ENCODE measurements at regions not wholly inside any gene's neighbourhood (a gene's known extent, or its start where the extent isn't known, plus 50 kb on each side); places are given as distances from the start of the nearest gene placed in this dataset.

- no peak for DNase-seq (ENCODE audit: low spot score)
Measured at GRCh38 chr6:139800837-139801236, 426.4 kb upstream of the CITED2 start.

DNA sequence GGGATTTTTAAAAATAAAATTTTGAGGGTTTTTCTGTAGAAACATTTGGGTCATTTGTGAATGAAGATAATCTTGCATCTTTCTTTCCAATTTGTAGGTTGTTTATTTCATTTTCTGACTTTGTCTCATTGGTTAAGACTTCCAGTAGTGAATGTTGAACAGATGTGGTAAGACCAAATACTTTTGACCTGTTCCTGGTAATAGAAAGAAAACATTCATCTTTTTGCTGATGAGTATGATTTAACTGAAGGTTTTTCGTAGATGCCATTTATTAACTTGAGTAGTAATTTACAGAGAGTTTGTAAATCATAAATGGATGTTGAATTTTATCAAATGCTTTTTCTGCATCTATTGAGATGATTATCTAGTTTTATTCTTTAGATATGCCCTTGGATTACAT is 416.1 kb upstream of the CITED2 start:
- DNase-seq (ENCODE audit: low spot score) = no peak

DNA sequence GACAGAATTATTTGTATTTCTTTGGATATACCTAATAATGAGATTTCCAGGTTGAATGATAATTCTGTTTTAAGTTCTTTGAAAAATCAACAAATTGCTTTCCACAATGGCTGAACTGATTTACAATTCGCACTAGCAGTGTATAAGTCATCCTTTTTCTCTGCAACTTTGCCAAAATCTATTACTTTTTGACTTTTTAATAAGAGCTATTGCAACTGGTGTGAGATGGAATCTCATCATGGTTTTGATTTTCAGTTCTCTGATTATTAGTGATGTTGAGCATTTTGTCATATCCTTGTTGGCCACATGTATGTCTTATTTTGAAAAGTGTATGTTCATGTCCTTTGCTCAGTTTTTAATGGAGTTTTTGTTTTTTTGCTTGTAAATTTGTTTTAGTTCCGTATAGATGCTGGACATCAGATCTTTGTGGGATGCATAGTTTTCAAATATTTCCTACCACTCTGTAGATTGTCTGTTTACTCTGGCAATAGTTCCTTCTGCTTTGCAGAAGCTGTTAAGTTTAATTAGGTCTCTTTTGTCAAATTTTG is 409.8 kb upstream of the CITED2 start:
- no peak for DNase-seq (ENCODE audit: low spot score)

DNA sequence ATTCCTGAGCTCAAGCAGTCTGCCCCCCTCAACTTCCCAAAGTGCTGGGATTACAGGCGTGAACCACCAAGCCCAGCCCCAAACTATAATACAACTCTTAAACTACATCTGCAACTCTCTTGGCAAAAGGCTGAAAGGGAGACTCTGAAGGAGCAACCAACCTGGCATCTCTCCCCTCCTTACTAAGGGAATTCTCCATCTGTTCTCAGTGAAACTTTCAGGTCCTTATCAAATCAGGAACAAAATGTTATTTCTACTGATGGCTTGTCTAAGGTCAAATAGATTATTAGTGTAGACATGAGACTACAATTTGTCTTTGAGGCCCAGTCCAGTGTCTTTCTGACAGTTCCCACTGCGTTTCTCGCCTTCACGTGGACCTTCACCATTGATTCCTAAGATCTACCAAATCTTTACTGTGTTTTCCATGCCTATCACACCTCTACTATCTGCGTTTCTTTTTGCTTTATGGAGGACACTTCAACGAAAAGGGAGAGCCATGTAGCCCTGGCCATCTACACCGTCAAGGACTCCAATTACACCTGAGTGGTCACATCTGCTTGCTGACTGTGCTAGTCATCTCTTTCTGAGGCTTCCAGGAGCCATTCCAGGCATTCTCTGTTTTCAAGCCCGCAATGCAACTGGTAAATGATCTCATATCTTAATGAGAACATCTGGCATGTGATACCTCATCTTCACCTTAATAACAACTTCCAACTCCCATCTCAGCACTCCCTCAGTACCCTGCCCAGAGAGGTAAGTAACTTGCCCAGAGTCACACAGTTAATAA is 405.7 kb upstream of the CITED2 start:
- DNase-seq (ENCODE audit: low spot score) = no peak

- no peak for DNase-seq (ENCODE audit: low spot score)
Measured at GRCh38 chr6:139778688-139779087, 404.2 kb upstream of the CITED2 start.

GRCh38 chr6:139778106-139778505 is 403.7 kb upstream of the CITED2 start:
- DNase-seq (ENCODE audit: low spot score) = no peak

DNA sequence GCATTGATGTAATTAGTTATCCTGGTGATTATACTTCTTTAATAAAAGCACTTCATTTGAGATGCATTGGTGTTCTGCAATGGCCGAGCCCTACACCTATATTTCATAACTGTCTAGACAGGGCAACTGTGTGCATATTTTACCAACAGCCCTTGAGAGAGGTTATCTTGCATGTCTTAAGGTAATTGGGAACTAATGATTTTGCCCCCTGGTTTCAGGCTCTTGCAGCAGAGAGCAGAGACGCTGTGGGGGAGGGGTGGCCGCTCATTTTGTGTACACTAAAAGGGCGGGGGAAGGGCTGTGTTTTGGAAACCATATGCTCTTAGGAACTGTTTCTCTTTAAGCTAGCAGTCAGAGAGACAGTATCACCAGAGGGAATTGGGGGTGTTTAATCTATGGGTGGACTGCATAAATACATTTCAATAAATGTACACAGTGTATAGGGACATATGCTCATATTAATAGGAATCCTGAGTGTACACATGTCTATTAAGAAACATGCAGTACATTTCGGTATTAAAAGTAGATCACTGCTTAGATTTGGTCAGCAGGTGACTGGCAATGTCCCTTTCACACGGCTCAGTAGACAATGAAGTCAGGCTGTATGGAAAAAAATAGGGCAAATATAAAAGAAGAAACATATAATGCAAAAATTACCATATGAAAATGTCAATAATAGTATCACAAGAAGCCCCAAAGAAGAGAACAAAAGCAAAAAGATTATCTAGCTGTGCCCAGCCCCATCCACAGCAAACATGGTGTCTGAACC is 402.9 kb upstream of the CITED2 start:
- no peak for DNase-seq (ENCODE audit: low spot score)

DNA sequence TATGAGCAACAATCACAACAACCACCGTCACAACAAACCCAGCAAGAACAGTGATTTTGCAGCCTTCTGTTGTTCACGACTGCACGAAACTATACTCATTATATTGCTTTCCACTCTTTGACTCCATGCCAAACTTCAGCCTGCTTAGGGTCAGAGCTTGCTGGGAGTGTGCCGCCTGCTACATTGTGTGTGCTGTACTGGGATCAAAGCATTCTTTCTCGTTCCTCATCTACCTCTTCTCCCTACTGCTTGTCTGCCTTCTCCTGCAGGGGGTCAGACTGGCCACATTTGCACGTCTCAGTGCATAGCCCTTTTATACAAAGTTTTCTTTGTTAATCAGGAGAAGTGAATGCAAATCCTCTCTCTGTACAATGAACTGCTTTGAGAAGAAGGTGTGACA is 401.6 kb upstream of the CITED2 start:
- no peak for DNase-seq (ENCODE audit: low spot score)

DNA sequence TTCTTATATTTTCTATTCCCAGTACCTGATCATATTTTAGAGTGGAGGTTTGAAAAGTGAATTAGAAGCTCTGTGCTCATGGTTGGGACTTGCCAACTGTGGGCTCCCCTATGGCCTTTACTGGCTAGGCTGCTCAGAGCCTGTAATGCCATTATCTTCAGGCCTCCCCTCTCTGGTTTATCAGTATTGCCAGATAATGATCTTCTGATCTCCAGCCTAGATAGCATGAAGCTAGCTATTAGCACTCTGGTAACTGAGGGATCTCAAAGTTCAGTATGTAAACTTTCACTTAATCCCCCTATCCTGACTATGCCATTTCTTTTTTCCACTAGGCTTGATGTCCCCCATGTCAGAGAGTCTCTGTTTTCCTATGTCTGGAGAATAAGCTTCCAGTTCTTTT is 393.7 kb upstream of the CITED2 start:
- no peak for DNase-seq (ENCODE audit: low spot score)

- DNase-seq (ENCODE audit: low spot score) = no peak
Measured at GRCh38 chr6:139766796-139767195, 392.3 kb upstream of the CITED2 start.

GRCh38 chr6:139765825-139766285 is 391.4 kb upstream of the CITED2 start:
- DNase-seq (ENCODE audit: low spot score) = no peak

DNA sequence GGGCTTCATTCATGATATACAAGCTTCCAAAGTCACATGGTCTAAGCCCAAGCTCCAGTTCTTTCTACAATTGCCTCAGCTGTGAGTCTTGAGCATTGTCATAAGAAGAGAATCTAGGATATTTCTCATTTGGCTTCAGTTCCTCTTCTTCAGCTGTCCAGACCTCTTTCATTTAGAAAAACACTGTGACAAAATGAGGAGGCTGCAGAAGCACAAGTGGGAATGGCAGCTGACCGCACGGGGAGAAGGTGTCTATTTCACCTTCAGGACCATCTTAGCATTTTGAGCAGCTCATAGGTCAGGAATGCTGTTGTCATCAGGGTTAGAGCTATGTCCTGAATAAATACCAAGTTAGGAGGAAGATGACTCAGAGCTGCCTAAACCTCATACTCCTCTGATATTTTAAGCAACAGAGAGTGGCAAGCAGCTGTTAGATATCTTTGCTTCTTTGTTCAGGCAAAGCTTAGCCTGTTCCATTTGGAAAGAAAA is 390.1 kb upstream of the CITED2 start:
- no peak for DNase-seq (ENCODE audit: low spot score)

DNA sequence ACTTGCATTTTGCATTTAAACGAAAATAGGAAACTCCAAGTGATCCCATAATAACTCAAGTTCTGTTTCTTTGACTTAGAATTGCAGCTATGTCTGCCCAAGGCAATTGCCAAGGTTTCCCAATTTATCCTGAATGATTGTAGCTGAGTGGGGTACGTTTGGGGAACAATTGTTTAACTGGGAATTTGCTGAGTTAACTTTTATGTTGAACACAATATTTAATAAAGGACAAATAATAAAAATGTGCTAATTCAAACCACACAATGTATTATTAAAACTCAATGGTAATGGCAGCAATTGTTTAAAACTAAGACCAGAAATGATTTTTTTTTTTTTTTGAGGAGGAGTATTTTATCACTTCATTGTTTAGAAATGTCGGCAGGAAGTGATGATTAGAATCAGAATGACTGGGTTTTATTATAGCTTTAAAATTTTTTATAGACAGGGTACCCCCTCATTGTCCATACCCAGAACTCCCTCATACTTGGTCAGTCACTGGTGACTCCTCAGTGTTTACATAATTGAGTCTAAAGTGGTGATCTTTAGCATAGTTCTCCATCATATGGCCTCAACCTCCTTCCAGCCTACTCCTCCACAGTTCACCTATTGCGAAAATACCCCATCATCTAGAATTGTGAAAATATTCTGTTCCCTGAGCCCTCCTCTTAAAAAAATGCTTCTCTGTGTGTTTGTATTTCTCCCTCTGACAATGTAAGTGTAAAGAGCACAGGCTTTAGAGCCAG is 389.2 kb upstream of the CITED2 start:
- no peak for DNase-seq (ENCODE audit: low spot score)

DNA sequence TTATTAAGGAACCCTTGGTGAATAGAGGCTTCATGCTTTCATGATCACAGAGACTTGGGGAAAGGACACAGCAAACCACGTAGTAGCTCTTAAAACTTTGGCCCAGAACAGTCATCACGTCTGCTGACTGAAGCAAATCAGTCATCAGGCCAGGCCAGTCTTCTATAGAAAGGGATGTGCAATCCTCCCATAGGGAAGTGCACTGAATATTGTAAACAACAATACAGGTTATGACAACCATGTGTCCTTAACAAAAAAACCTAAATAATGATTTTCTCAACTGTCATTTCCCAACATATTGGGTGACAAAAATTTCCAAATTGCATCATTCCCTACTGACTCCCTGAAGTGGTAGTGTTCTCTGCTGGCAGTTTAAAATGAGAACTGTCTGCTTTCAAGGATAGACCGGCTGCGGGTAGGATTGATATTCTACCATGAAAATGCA is 388.2 kb upstream of the CITED2 start:
- no peak for DNase-seq (ENCODE audit: low spot score)

DNA sequence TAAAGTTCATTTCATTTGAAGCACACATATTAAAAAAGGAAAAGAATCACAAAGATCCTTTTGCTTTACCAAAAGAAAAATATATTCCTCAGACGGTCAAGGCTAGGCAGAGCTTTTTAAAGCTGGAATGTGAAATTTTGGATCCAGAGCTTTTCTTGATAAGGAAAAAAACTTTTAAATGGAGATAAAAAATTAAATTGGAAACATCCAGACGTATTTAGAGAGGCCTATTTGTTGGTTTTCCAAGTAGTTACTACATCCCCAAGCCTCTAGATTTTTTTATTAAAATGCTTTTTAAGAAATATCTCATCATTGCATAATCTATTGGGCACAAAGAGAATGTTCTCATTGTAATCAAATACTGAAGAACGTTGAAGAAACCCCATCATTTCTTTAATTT is 385.7 kb upstream of the CITED2 start:
- no peak for DNase-seq (ENCODE audit: low spot score)

- no peak for DNase-seq (ENCODE audit: low spot score)
Measured at GRCh38 chr6:139759086-139759485, 384.6 kb upstream of the CITED2 start.

- DNase-seq (ENCODE audit: low spot score) = no peak
Measured at GRCh38 chr6:139758209-139758611, 383.8 kb upstream of the CITED2 start.

- no peak for DNase-seq (ENCODE audit: low spot score)
Measured at GRCh38 chr6:139757784-139758183, 383.3 kb upstream of the CITED2 start.

DNA sequence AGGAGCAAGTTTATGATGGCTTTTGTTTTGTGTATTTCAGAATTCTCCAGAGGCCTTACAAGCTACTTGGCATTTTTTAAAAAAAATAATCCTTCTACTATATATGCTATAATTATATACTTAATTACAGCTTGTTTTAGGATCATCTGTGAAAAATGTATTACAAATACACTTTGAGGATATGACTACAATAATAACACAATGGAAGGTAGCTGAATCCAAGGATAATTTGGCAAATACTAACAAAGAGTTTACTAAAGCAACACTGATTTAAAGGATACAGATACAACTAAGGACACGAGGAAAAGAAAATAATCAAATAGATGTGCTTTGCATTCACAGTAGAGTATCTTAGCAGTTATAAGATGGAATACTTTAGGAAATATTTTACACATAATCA is 381.9 kb upstream of the CITED2 start:
- DNase-seq (ENCODE audit: low spot score) = no peak

DNA sequence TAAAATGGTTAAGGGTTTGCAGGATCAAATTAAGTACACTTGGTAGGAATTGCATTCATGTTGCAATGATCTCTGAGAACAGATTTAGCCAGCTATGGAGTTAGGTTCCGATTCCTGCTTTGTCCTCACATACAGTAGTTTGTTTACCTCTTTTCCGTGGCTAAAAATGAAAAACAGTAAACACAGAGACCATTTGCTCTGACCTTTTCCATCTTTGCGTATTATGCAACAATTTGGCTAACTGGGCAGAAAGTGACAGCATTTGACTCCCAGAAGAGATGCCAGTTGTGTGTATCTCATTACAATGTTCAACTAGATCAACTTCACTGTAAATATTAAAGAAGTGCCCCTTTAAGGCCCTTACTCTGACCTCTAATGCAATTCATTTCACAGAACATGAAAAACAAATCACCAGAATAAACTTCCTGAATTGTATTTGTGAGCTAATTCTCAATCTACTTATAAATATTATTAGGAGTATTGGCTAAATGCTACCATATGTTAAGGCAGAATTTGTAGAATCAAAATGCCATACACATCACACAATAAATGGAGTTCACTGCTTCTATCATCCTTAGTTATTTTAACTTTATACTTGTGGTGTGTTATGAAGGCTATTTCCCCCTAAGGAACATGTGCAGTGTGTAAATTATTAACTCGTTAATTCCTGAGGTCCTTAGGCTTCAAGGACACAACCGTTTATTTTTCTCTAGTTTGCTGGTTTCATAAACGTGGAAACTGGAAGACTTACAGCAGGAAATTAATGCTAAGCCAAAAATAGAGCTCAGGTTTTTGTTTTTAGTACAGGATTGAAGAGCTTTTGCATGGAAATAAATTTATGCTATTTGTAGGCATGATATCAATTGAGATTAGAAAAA is 380.7 kb upstream of the CITED2 start:
- DNase-seq (ENCODE audit: low spot score) = no peak
